ENCODE measurements at regions not wholly inside any gene's neighbourhood (a gene's known extent, or its start where the extent isn't known, plus 50 kb on each side); places are given as distances from the start of the nearest gene placed in this dataset.

- no peak overlapping the region for H3K4me2 ChIP-seq (ENCODE audit: control insufficient read depth, extremely low read depth, insufficient read depth, low read depth, low read length)
- no peak for TF ChIP-seq EZH2 (IDR thresholded peaks at IDR 0.05; ENCODE audit: low read length)
- no peaks in the 10 kb centered on the region for H3K4me1 ChIP-seq (ENCODE audit: control insufficient read depth, extremely low read depth, insufficient read depth, low read length)
- dilution Hi-C loops (cut with MboI; ENCODE audit: extremely low pct_ligation_motif_present, low sequenced_read_pairs): no loop called here
- no peaks in the 10 kb centered on the region for H3K27me3 ChIP-seq (ENCODE audit: control insufficient read depth, extremely low read depth, insufficient read depth, low read length)
- H3K9ac ChIP-seq (ENCODE audit: control insufficient read depth, extremely low read depth, insufficient read depth, low read length): no peak overlapping the region
- DNase-seq (ENCODE audit: low read depth, low spot score) (no peak), FAIRE-seq (no peak)
- H3K27ac ChIP-seq (ENCODE audit: control insufficient read depth, insufficient read depth, low read length): no peak overlapping the region
- no peak overlapping the region for H3K4me3 ChIP-seq (ENCODE audit: control insufficient read depth in 2 of 3, extremely low read depth in 1 of 3, insufficient read depth in 2 of 3, low read depth in 1 of 3, low read length in 3 of 3)
- H3K79me2 ChIP-seq (ENCODE audit: control insufficient read depth, insufficient read depth, low read length): no peaks in the 10 kb centered on the region
- H3K9me1 ChIP-seq (ENCODE audit: control insufficient read depth, extremely low read depth, insufficient read depth, low read length): no peaks in the 10 kb centered on the region
- no peaks in the 10 kb centered on the region for H4K20me1 ChIP-seq (ENCODE audit: control insufficient read depth, extremely low read depth, insufficient read depth, low read length)
- H3K36me3 ChIP-seq (ENCODE audit: control insufficient read depth in 2 of 2, extremely low read depth in 1 of 2, insufficient read depth in 2 of 2, low read length in 2 of 2): no peaks in the 10 kb centered on the region
- no peaks in the 10 kb centered on the region for H3K9me3 ChIP-seq (ENCODE audit: control insufficient read depth, low read depth, low read length)
- no peak overlapping the region for H2AFZ ChIP-seq (ENCODE audit: control insufficient read depth, low read length)
These were observed 56.5 kb upstream of the HDGFL1 start for GRCh38 chr6:22512686-22513427.

- DNase-seq (ENCODE audit: low read depth, low spot score) (no peak), FAIRE-seq (no peak)
- H2AFZ ChIP-seq (ENCODE audit: control insufficient read depth, low read length): no peak overlapping the region
- H3K9me3 ChIP-seq (ENCODE audit: control insufficient read depth, low read depth, low read length): no peaks in the 10 kb centered on the region
- H3K9ac ChIP-seq (ENCODE audit: control insufficient read depth, extremely low read depth, insufficient read depth, low read length): no peak overlapping the region
- no peak overlapping the region for H3K27ac ChIP-seq (ENCODE audit: control insufficient read depth, insufficient read depth, low read length)
- dilution Hi-C loops (cut with MboI; ENCODE audit: extremely low pct_ligation_motif_present, low sequenced_read_pairs): no loop called here
- H3K4me2 ChIP-seq (ENCODE audit: control insufficient read depth, extremely low read depth, insufficient read depth, low read depth, low read length): no peak overlapping the region
- no peaks in the 10 kb centered on the region for H3K4me1 ChIP-seq (ENCODE audit: control insufficient read depth, extremely low read depth, insufficient read depth, low read length)
- H3K27me3 ChIP-seq (ENCODE audit: control insufficient read depth, extremely low read depth, insufficient read depth, low read length): no peaks in the 10 kb centered on the region
- no peak overlapping the region for H3K4me3 ChIP-seq (ENCODE audit: control insufficient read depth in 2 of 3, extremely low read depth in 1 of 3, insufficient read depth in 2 of 3, low read depth in 1 of 3, low read length in 3 of 3)
- H3K79me2 ChIP-seq (ENCODE audit: control insufficient read depth, insufficient read depth, low read length): no peaks in the 10 kb centered on the region
- TF ChIP-seq CTCF (optimal IDR thresholded peaks at IDR 0.05 in 1 of 3, IDR thresholded peaks at IDR 0.05 in 1 of 3, conservative IDR thresholded peaks at IDR 0.05 in 1 of 3; ENCODE audit: extremely low read depth in 1 of 3, insufficient read depth in 2 of 3, low read length in 3 of 3) (no peak), EZH2 (IDR thresholded peaks at IDR 0.05; ENCODE audit: low read length) (no peak)
- no peaks in the 10 kb centered on the region for H3K36me3 ChIP-seq (ENCODE audit: control insufficient read depth in 2 of 2, extremely low read depth in 1 of 2, insufficient read depth in 2 of 2, low read length in 2 of 2)
- H4K20me1 ChIP-seq (ENCODE audit: control insufficient read depth, extremely low read depth, insufficient read depth, low read length): no peaks in the 10 kb centered on the region
- H3K9me1 ChIP-seq (ENCODE audit: control insufficient read depth, extremely low read depth, insufficient read depth, low read length): no peaks in the 10 kb centered on the region
These were observed 55.7 kb upstream of the HDGFL1 start for GRCh38 chr6:22513667-22514066.

GRCh38 chr6:22519237-22519636 lies 50.1 kb upstream of the HDGFL1 start:
- Histone ChIP-seq H3K9ac (ENCODE audit: control insufficient read depth, extremely low read depth, insufficient read depth, low read length) (no peak overlapping the region), H3K27me3 (ENCODE audit: control insufficient read depth, extremely low read depth, insufficient read depth, low read length) (no peaks in the 10 kb centered on the region), H4K20me1 (ENCODE audit: control insufficient read depth, extremely low read depth, insufficient read depth, low read length) (no peaks in the 10 kb centered on the region), H3K4me1 (ENCODE audit: control insufficient read depth, extremely low read depth, insufficient read depth, low read length) (no peaks in the 10 kb centered on the region), H3K4me3 (ENCODE audit: control insufficient read depth in 2 of 3, extremely low read depth in 1 of 3, insufficient read depth in 2 of 3, low read depth in 1 of 3, low read length in 3 of 3) (no peak overlapping the region), H3K36me3 (ENCODE audit: control insufficient read depth in 2 of 2, extremely low read depth in 1 of 2, insufficient read depth in 2 of 2, low read length in 2 of 2) (no peaks in the 10 kb centered on the region), H3K79me2 (ENCODE audit: control insufficient read depth, insufficient read depth, low read length) (no peaks in the 10 kb centered on the region), H2AFZ (ENCODE audit: control insufficient read depth, low read length) (no peak overlapping the region), H3K9me1 (ENCODE audit: control insufficient read depth, extremely low read depth, insufficient read depth, low read length) (no peaks in the 10 kb centered on the region), H3K27ac (ENCODE audit: control insufficient read depth, insufficient read depth, low read length) (no peak overlapping the region), H3K4me2 (ENCODE audit: control insufficient read depth, extremely low read depth, insufficient read depth, low read depth, low read length) (no peak overlapping the region), H3K9me3 (ENCODE audit: control insufficient read depth, low read depth, low read length) (no peaks in the 10 kb centered on the region)
- dilution Hi-C loops (cut with MboI; ENCODE audit: extremely low pct_ligation_motif_present, low sequenced_read_pairs): no loop called here
- FAIRE-seq (no peak), DNase-seq (ENCODE audit: low read depth, low spot score) (no peak)
- TF ChIP-seq EZH2 (IDR thresholded peaks at IDR 0.05; ENCODE audit: low read length): no peak
- TF ChIP-seq CTCF (optimal IDR thresholded peaks at IDR 0.05 in 1 of 3, IDR thresholded peaks at IDR 0.05 in 1 of 3, conservative IDR thresholded peaks at IDR 0.05 in 1 of 3; ENCODE audit: extremely low read depth in 1 of 3, insufficient read depth in 2 of 3, low read length in 3 of 3): no peak
